H1 (cell line): ENCODE measurements at regions not wholly inside any gene's neighbourhood (a gene's known extent, or its start where the extent isn't known, plus 50 kb on each side); places are given as distances from the start of the nearest gene placed in this dataset.

Experiments
- CTCF ChIA-PET: fragments of 300-600 bp; sonication (Branson Sonifier 250); formaldehyde crosslinking; loops from one replicate; lab custom pipeline; 2021; ENCODE audit not compliant: partially characterized antibody; lab: Charles Lee
- POLR2A ChIA-PET: fragments of 300-600 bp; sonication (Branson Sonifier 250); formaldehyde crosslinking; loops from one replicate; lab custom pipeline; 2021; ENCODE audit warnings: inconsistent platforms; ENCODE audit not compliant: partially characterized antibody; lab: Charles Lee
- DNase-seq, 2 experiments: peaks; one replicate each; pipeline versions ENCODE4 v3.0.0 to v3.0.0-alpha.2; 2010 to 2022; ENCODE audit warnings: low spot score in 2 of 2, low read depth in 1 of 2, mixed read lengths in 1 of 2
- FAIRE-seq: peaks from 2 replicates; lab custom pipeline; 2011; peaks lifted over from hg19 to GRCh38; lab: Jason Lieb, UNC
- H2AFZ ChIP-seq: 2 replicates; pipeline ENCODE4 v1.8.1; 2012; ENCODE audit warnings: low read length, inconsistent platforms
- H2AK5ac ChIP-seq: 2 replicates; pipeline ENCODE4 v1.6.1; 2013; ENCODE audit warnings: low read depth, low read length
- H2BK120ac ChIP-seq: replicated peaks from 2 replicates; pipeline ENCODE3; 2013; ENCODE audit warnings: low read depth, low read length, inconsistent platforms
- H2BK12ac ChIP-seq: 2 replicates; pipeline ENCODE4 v1.6.1; 2013; ENCODE audit warnings: low read depth, low read length
- H2BK15ac ChIP-seq: 2 replicates; pipeline ENCODE4 v1.6.1; 2013; ENCODE audit warnings: low read length
- H2BK20ac ChIP-seq: 2 replicates; pipeline ENCODE4 v1.6.1; 2013; ENCODE audit warnings: low read length
- H2BK5ac ChIP-seq: 2 replicates; pipeline ENCODE4 v1.6.1; 2013; ENCODE audit warnings: low read depth, low read length
- H3K14ac ChIP-seq: 2 replicates; pipeline ENCODE4 v1.6.1; 2013; ENCODE audit warnings: inconsistent platforms; ENCODE audit not compliant: insufficient read length
- H3K18ac ChIP-seq: 2 replicates; pipeline ENCODE4 v1.6.1; 2013; ENCODE audit warnings: low read length; ENCODE audit errors: extremely low read depth
- H3K23ac ChIP-seq: 2 replicates; pipeline ENCODE4 v1.6.1; 2013; ENCODE audit warnings: inconsistent platforms; ENCODE audit not compliant: insufficient read length
- H3K23me2 ChIP-seq: 2 replicates; pipeline ENCODE4 v1.6.1; 2013; ENCODE audit warnings: low read depth, low read length
- H3K27ac ChIP-seq: 2 replicates; pipeline ENCODE4 v1.6.1; 2011; ENCODE audit warnings: low read depth, low read length, inconsistent platforms
- H3K27me3 ChIP-seq, 4 experiments: replicated peaks in 1 of 4; 1 replicate in 1 of 4; 2 replicates in 3 of 4; pipeline versions ENCODE4 v1.6.1 to v1.8.1; 2011 to 2013; ENCODE audit warnings: low read length in 3 of 4, mild to moderate bottlenecking in 3 of 4, inconsistent platforms in 2 of 4, mixed read lengths in 2 of 4, moderate library complexity in 1 of 4; ENCODE audit not compliant: control insufficient read depth in 3 of 4, insufficient read depth in 3 of 4; ENCODE audit errors: extremely low read depth in 1 of 4
- H3K36me3 ChIP-seq, 4 experiments: 2 replicates each; pipeline versions ENCODE4 v1.6.1 to v1.8.1; 2011 to 2013; ENCODE audit warnings: mild to moderate bottlenecking in 4 of 4, low read length in 3 of 4, moderate library complexity in 2 of 4, control low read depth in 1 of 4, inconsistent platforms in 1 of 4; ENCODE audit not compliant: insufficient read depth in 4 of 4, control insufficient read depth in 2 of 4
- H3K4ac ChIP-seq: replicated peaks from 2 replicates; pipeline ENCODE3; 2013; ENCODE audit warnings: low read length, low read depth, mixed read lengths, inconsistent platforms; ENCODE audit not compliant: insufficient read length
- H3K4me1 ChIP-seq, 4 experiments: replicated peaks in 1 of 4; 1 replicate in 1 of 4; 2 replicates in 3 of 4; pipeline versions ENCODE4 v1.6.1 to v1.8.1; 2011 to 2013; ENCODE audit warnings: low read length in 3 of 4, inconsistent platforms in 2 of 4, mixed read lengths in 1 of 4; ENCODE audit not compliant: insufficient read depth in 4 of 4, control insufficient read depth in 3 of 4
- H3K4me2 ChIP-seq, 2 experiments: 2 replicates each; pipeline versions ENCODE4 v1.6.1 to v1.8.1; 2011 to 2013; ENCODE audit warnings: low read depth in 2 of 2, low read length in 2 of 2, control low read depth in 1 of 2, inconsistent platforms in 1 of 2, mild to moderate bottlenecking in 1 of 2; ENCODE audit not compliant: insufficient read depth in 1 of 2
- H3K4me3 ChIP-seq, 4 experiments: fragments of 200-600, 300-600 bp in 1 of 4; sonication (generic), shearing (Covaris generic), sonication (Bioruptor Twin) in 1 of 4; 2 replicates each; pipeline versions ENCODE4 v1.5.1 to v1.8.1; 2011 to 2016; ENCODE audit warnings: low read length in 4 of 4, low read depth in 3 of 4, control low read depth in 2 of 4, inconsistent platforms in 2 of 4, mild to moderate bottlenecking in 2 of 4, mixed read lengths in 1 of 4, moderate library complexity in 1 of 4; ENCODE audit not compliant: insufficient read depth in 2 of 4; ENCODE audit errors: extremely low read depth in 1 of 4
- H3K56ac ChIP-seq: replicated peaks from 2 replicates; pipeline ENCODE3; 2013; ENCODE audit warnings: low read depth, mild to moderate bottlenecking, mixed read lengths, low read length, inconsistent platforms; ENCODE audit not compliant: insufficient read length
- H3K79me1 ChIP-seq: 2 replicates; pipeline ENCODE4 v1.6.1; 2013; ENCODE audit warnings: low read depth, low read length, control low read depth
- H3K79me2 ChIP-seq, 2 experiments: 2 replicates each; pipeline versions ENCODE4 v1.6.1 to v1.8.1; 2012 to 2013; ENCODE audit warnings: low read length in 2 of 2, mild to moderate bottlenecking in 2 of 2, inconsistent platforms in 1 of 2; ENCODE audit not compliant: insufficient read depth in 2 of 2, control insufficient read depth in 1 of 2
- H3K9ac ChIP-seq, 4 experiments: replicated peaks in 1 of 4; 1 replicate in 1 of 4; 2 replicates in 3 of 4; pipeline versions ENCODE4 v1.6.1 to v1.8.1; 2011 to 2013; ENCODE audit warnings: low read depth in 3 of 4, low read length in 3 of 4, control low read depth in 2 of 4, mild to moderate bottlenecking in 2 of 4, moderate library complexity in 2 of 4, inconsistent platforms in 1 of 4; ENCODE audit errors: extremely low read depth in 1 of 4
- H3K9me3 ChIP-seq, 2 experiments: 2 replicates each; pipeline versions ENCODE4 v1.6.1 to v1.8.1; 2012 to 2013; ENCODE audit warnings: mild to moderate bottlenecking in 2 of 2, moderate library complexity in 2 of 2, control low read depth in 1 of 2, inconsistent platforms in 1 of 2, low read depth in 1 of 2, low read length in 1 of 2, mixed read lengths in 1 of 2; ENCODE audit not compliant: insufficient read depth in 2 of 2
- H4K20me1 ChIP-seq, 2 experiments: replicated peaks in 1 of 2; 2 replicates each; pipeline versions ENCODE3 to v1.8.1; 2011 to 2013; ENCODE audit warnings: inconsistent platforms in 2 of 2, low read length in 2 of 2, mild to moderate bottlenecking in 1 of 2; ENCODE audit not compliant: insufficient read depth in 2 of 2, control insufficient read depth in 1 of 2
- H4K5ac ChIP-seq: 2 replicates; pipeline ENCODE4 v1.6.1; 2013; ENCODE audit warnings: low read length, low read depth, mixed read lengths, inconsistent platforms; ENCODE audit not compliant: insufficient read length
- H4K8ac ChIP-seq: 2 replicates; pipeline ENCODE4 v1.8.0; 2013; ENCODE audit warnings: mild to moderate bottlenecking, moderate library complexity, low read length, inconsistent platforms; ENCODE audit not compliant: insufficient read depth; ENCODE audit errors: extremely low read depth
- H4K91ac ChIP-seq: replicated peaks from 2 replicates; pipeline ENCODE3; 2013; ENCODE audit warnings: low read length, mixed read lengths, inconsistent platforms; ENCODE audit not compliant: insufficient read length
- FOSL1 ChIP-seq: IDR thresholded peaks from 2 replicates; pipeline ENCODE4 v1.6.1; 2011; ENCODE audit warnings: mild to moderate bottlenecking, low read depth, low read length, moderate library complexity; ENCODE audit not compliant: insufficient read depth
- TEAD4 ChIP-seq: IDR thresholded peaks from 2 replicates; pipeline ENCODE4 v1.6.1; 2012; ENCODE audit warnings: low read depth, low read length, inconsistent platforms, mixed read lengths
- WGBS, 2 experiments: shearing (Covaris generic) in 1 of 2; methylation state at CpG; one replicate each; pipeline versions ENCODE4 v1.1.6 to v1.1.7; 2013 to 2015; ENCODE audit warnings: low lambda C conversion rate in 2 of 2, mixed read lengths in 2 of 2, inconsistent platforms in 1 of 2, low coverage in 1 of 2, missing lambda C conversion rate in 1 of 2; ENCODE audit not compliant: insufficient replicate concordance in 2 of 2, insufficient coverage in 1 of 2, insufficient read length in 1 of 2; ENCODE audit errors: extremely low coverage in 1 of 2, missing lambda C conversion rate in 1 of 2; 5-methylcytosine and 5-hydroxymethylcytosine counted together

DNA sequence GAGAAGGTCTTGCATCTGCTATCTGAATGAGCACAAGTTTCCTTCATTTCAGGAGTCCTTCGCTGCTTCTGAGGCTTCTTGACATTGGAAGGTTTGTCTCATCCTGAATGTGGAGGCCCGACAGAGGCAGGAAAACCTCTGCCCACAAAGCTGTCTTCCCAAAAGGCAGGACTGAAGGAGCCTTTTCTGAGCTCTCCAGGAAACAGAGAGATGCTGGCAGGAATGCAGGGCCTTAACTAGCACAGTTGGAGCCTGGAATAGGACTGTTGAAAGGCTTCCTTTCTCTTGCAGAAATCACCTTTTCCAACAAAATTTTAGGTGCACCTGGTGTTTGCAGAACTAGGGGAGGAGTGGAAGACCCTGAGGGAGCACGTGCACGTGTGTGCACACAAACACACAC is 637.4 kb upstream of the MKI67 start:
- 81% methylated on average over 4 of the region's 4 CpGs; no CpG with 5 or more reads in 1 of the 2 experiments for WGBS, 2 experiments
- no peak overlapping the region for H2BK20ac ChIP-seq
- H3K79me2 ChIP-seq: no peaks in the 10 kb centered on the region
- no peaks in the 10 kb centered on the region for H3K9me3 ChIP-seq
- TF ChIP-seq TEAD4 (peak; percentile 39; the same call in 1 of the 2 replicates), FOSL1 (no peak)
- no peaks in the 10 kb centered on the region for H3K36me3 ChIP-seq
- no peaks in the 10 kb centered on the region; the same call in 1 of the 2 replicates for H3K79me1 ChIP-seq
- no peak overlapping the region for H2BK120ac ChIP-seq
- H3K23me2 ChIP-seq: no peaks in the 10 kb centered on the region
- ChIA-PET CTCF (interaction anchor here (1.1 kb wide), 1 partner anchor 19 kb away, joined by 3 read pairs; no protein-coding TSS in a partner anchor), POLR2A (no interaction called here)
- H3K4me3 ChIP-seq: no peak overlapping the region
- H3K9ac ChIP-seq: no peak overlapping the region
- H3K4ac ChIP-seq: no peak overlapping the region
- no peak overlapping the region for H2BK5ac ChIP-seq
- H3K27ac ChIP-seq: no peak overlapping the region
- FAIRE-seq: no peak
- peaks cover 0 to 3% (median under 1%) of the 10 kb centered on the region in 4 experiments; a peak in 1 of 7 replicates for H3K4me1 ChIP-seq
- no peak overlapping the region for H2BK12ac ChIP-seq
- no peak overlapping the region for H4K8ac ChIP-seq
- H2BK15ac ChIP-seq: no peak overlapping the region
- no peak for DNase-seq
- no peak overlapping the region for H3K14ac ChIP-seq
- H3K27me3 ChIP-seq: no peaks in the 10 kb centered on the region
- H4K20me1 ChIP-seq: peaks cover 0 to 2% of the 10 kb centered on the region in 2 experiments
- H3K18ac ChIP-seq: no peak overlapping the region
- no peak overlapping the region for H2AK5ac ChIP-seq
- H3K4me2 ChIP-seq: no peak overlapping the region
- H3K56ac ChIP-seq: no peak overlapping the region
- no peak overlapping the region for H3K23ac ChIP-seq
- no peak overlapping the region for H4K5ac ChIP-seq
- no peak overlapping the region for H4K91ac ChIP-seq
- no peak overlapping the region for H2AFZ ChIP-seq
